ENCODE measurements at regions not wholly inside any gene's neighbourhood (a gene's known extent, or its start where the extent isn't known, plus 50 kb on each side); places are given as distances from the start of the nearest gene placed in this dataset.

DNA sequence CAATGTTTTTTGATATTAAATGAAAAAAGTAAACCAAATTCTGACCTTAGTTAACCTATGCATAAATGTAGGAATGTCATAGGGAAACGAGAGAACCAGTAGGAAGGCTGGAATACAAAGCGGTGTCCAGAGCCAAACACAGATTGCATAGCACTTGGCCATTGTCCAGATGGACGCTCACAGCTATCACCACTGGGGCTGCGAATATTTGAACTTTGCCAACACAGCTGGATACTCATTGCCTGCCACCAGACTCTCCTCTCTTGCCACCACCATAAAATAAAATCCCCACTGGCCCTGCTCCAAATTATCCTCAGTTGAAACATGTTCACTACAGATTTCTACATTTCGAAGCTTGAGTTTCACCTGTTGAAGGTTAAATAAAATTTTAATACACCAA lies 159.3 kb upstream of the GULP1 start:
- DNase-seq (ENCODE audit: low read depth, low spot score) = no peak

DNA sequence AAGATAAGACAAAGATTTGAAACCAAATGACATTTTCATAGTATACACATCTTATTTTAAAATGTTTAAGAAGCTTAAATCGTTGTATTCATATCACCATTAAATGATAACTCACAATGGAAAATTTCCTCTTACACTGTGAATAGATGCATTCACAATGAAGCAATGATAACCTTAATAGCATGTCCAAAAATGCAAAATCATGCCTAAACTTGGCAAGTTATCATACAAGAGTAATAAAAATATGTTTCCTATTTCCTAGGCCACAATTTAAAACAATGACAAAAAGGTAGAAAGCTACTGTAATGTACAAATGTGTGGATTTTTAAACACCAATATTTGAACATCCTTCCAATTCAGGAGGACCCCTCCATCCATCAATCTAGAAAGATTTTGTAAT lies 157.4 kb upstream of the GULP1 start:
- no peak for DNase-seq (ENCODE audit: low read depth, low spot score)

DNA sequence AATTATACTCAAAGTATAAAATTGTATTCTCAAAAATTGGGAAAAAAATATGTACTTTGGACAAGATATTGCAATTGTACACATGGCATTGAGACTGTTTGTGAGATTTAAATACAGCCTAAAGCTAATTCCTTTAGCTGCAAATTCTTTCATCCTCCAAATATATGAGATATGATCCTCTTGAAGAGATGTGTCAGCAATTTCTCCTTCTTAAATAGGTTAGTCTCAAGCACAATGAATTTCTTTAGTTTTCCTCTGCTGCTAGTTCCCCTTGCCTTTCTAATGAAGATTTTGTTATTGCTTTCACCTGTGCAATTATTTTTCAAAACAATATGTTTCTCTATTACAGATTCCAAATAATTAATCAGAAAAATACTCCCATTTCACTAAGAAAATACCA lies 153.4 kb upstream of the GULP1 start:
- DNase-seq (ENCODE audit: low read depth, low spot score) = no peak

DNA sequence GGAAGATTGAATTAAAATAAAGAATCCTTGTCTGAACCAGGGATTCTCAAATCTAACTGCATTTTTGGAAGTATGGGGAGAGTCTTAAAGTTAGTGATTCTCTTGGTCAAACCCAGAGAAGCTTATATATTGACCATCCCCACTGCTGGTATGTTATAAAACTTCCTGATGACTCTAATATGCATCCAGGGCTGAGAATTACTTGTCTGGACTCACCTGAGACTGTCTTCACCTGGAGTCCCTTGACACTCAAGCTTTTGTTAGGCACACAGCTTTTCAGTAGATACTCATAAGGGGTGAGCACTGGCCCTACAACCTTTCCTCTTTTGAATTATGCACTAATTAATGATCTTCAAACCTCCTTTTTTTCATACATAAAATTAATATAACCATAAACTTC lies 149.6 kb upstream of the GULP1 start:
- DNase-seq (ENCODE audit: low read depth, low spot score) = no peak

DNA sequence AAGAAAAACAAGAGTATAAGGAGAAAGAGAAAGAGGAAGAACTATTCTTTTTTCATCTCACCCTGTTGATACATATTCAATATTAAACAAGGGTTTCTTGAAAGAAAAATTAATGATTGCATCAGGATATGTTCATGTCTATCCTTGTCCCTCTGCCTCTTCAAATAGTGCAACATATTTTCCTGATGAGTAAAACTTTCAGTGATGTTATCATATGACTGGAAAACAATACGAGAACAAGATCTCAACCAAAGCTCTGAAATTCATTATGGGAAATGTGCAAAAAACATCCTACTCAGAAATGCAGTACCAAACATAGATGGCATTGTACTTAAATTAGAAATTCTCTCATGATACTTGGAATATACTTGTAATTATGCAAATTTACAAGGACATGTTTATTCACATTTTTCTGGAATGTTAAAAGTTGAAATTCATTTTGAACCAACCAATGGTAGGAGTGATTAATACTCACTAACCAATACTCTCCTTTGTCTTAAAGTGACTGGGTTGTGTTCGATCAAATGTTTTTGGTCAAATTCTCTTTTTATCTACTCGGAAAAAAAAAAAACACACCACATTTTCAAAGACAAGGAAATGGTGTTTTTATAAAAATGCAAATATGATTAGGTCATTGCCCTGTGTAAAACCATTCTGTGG lies 148.9 kb upstream of the GULP1 start:
- peak; percentile 12 for DNase-seq (ENCODE audit: low read depth, low spot score)

- no peak for DNase-seq (ENCODE audit: low read depth, low spot score)
These were observed 145.8 kb upstream of the GULP1 start for GRCh38 chr2:188145885-188146284.

- DNase-seq (ENCODE audit: low read depth, low spot score) = no peak
These were observed 144.8 kb upstream of the GULP1 start for GRCh38 chr2:188146888-188147287.

DNA sequence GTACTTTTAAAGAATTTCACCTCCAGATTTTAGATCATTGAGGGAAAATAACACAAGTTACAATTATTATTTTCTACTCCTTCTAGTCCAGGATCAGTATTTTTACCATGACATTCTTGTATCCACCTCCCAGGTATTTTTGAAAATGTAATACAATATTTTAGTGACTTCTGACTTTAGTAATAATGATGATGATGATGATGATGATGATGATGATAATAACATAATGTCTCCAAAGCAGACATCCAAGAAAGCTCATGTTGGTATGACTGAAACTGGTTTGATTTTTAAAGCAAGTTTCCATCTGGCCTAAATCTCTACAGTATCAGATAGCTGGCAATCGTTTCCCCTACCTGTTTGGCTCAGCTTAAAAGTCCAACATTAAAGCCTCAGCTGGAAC lies 140.0 kb upstream of the GULP1 start:
- DNase-seq (ENCODE audit: low read depth, low spot score) = no peak

- no peak for DNase-seq (ENCODE audit: low read depth, low spot score)
These were observed 133.2 kb upstream of the GULP1 start for GRCh38 chr2:188158337-188159100.

GRCh38 chr2:188159484-188159883 lies 132.2 kb upstream of the GULP1 start:
- DNase-seq (ENCODE audit: low read depth, low spot score) = no peak

- DNase-seq (ENCODE audit: low read depth, low spot score) = no peak
These were observed 121.3 kb upstream of the GULP1 start for GRCh38 chr2:188170356-188170755.

GRCh38 chr2:188176620-188177019 lies 115.1 kb upstream of the GULP1 start:
- no peak for DNase-seq (ENCODE audit: low read depth, low spot score)

DNA sequence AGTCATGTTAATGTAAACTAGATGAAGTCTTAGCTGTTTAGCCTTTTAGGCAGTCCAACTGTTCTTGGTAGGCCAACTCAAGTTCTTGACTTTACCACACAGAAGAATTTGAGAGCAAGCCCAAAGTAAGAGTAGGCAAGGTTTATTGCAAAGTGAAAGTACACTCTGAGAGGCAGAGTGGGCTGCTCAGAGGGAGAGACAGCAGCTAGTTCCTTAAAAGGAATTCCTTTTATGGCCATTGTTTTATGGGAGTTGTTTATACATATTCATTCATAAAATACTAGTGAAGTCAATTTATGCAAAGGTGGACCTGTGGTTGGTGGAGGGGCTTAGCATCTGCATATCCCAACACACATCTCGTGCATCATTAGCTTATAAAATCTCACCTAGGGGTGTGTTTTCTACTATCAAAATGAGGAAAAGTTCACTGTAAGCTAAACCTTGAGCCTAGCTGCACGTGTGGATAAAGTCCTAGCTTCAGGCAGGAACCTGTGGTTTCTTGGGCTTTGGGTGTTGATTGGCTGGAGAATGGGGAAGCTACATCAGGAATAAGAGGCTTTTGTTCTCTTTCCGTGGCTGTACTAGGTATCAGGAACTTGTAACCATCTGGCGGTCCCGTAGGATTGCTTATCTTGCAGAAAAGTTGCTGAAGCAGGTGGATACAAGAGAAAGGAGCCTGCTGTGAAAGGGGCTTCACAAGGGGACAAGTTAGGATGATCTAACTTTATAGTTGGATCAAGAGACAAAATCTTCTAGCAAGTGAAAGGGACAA lies 110.4 kb upstream of the GULP1 start:
- no peak for DNase-seq (ENCODE audit: low read depth, low spot score)

- no peak for DNase-seq (ENCODE audit: low read depth, low spot score)
These were observed 109.8 kb upstream of the GULP1 start for GRCh38 chr2:188181884-188182283.

- DNase-seq (ENCODE audit: low read depth, low spot score) = no peak
These were observed 103.9 kb upstream of the GULP1 start for GRCh38 chr2:188187726-188188125.

GRCh38 chr2:188189356-188189755 lies 102.3 kb upstream of the GULP1 start:
- DNase-seq (ENCODE audit: low read depth, low spot score) = no peak

DNA sequence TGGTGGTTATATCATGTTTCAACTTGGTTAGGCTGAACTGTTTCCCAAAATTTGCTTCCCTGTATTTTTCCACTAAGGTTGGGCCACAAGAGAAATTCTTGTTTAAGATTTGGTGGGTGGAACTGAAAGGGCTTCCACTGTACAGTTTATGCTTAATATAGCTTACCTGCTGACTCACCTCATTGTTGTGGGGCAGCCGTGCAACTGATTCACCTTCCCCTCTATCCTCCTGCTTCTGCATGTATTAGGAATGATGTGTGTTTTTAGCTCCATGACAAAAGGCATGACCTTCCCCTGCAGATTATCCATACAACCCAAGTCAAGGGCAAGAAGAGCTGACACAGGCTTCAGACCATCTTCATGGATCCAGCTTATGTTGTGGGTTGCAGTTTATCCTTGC lies 98.4 kb upstream of the GULP1 start:
- no peak for DNase-seq (ENCODE audit: low read depth, low spot score)

- DNase-seq (ENCODE audit: low read depth, low spot score) = peak; percentile 46
These were observed 95.2 kb upstream of the GULP1 start for GRCh38 chr2:188196343-188197008.

DNA sequence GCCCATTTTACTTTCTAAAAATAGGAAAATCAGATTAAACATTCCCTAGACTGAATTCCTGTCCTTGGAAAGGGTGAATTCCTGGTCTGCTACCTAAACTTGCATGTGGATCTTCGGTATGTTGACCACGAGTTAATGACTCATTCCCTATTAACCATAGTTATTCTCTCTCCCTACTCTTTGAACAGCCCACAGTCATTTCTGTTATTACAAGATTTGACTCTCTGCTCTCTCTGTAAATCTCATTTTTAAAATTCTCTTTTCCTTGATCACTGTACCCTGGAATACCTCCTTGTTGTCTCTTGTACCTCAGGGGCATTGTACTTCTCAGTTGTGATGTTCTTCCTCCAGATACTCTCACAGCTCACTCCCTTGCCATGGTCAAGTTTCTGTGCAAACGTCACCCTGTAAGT lies 92.0 kb upstream of the GULP1 start:
- peak; percentile 90 for DNase-seq (ENCODE audit: low read depth, low spot score)

DNA sequence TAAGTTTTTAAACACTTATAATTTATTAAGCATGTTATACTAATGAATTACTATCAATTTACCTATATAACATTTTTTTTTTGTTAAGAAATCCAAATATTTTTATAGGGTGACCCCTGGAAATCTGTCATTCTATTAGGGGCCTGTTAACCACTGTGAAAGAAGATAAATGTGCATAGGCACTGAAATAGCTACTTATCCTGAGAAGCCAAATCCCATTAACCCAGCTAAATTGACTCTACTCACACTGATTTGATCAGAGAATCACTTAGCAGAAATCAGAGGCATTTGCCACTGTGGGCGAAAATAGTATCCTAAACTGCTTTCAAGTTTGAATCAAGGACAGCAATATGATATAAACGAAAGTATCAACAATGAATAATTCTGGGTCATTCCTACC lies 90.0 kb upstream of the GULP1 start:
- no peak for DNase-seq (ENCODE audit: low read depth, low spot score)

- no peak for DNase-seq (ENCODE audit: low read depth, low spot score)
These were observed 88.9 kb upstream of the GULP1 start for GRCh38 chr2:188202777-188203176.

GRCh38 chr2:188203776-188204175 lies 87.9 kb upstream of the GULP1 start:
- no peak for DNase-seq (ENCODE audit: low read depth, low spot score)
